ENCODE measurements at regions not wholly inside any gene's neighbourhood (a gene's known extent, or its start where the extent isn't known, plus 50 kb on each side); places are given as distances from the start of the nearest gene placed in this dataset.

DNA sequence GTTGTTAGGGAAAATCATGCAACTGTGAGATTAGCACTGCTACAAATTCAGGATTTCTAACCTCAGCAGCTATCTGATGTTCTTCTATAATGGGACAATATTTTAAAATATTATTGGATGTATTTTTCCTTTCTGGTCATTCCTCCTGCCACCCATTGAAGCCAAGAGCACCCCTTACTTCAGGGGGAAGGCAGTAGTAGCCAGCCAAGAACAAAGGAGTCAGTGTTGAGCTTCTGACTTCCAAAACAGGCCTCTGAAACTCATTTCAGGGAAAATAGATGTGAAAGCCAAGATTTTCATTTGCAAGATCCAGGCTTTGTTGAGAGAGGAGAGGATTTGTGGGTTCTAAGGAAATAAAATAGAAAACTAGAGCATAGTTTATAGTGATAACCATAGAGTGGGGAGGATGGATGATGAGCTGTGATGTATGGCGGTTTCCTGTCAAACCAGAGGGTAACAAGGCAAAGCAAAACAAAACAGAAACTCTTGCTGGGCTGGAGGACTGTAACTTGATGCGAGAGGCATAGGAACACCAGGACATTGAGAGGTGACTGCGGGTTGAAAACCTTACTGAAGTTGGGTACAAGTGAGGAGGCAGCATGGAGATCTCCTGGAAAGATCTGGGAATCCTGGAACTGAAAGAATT is 173.7 kb upstream of the LEF1 start:
- Mint-ChIP-seq H3K4me1 (peaks cover 17% of the 10 kb centered on the region), H3K27ac (no peak overlapping the region)
- no peak overlapping the region for H3K9ac ChIP-seq (ENCODE audit: extremely low read depth, low read length, poor library complexity, severe bottlenecking)

DNA sequence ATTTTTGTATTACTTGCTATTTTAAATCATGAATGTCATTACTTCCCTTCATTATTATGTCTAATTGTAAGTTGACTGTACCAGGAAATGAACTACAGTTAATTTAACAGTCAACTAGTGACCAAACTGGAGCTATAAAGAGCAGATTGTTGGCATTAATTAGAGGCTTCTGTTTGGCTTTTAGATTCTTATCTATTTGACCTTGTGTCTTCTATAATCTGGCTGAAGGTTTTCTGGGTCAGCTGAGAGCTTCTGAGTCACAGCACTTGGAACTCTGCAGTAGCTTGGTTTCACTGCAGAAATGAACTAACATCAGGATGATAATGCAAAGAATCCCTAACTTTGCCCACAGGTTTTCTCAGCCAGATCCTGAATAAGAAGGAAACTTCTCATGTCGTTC is 169.2 kb upstream of the LEF1 start:
- Histone ChIP-seq H3K36me3 (ENCODE audit: control insufficient read depth, insufficient read depth, low read length) (no peaks in the 10 kb centered on the region), H3K4me1 (ENCODE audit: control insufficient read depth, insufficient read depth, low read length) (peaks cover 4% of the 10 kb centered on the region), H3K27me3 (ENCODE audit: control insufficient read depth, insufficient read depth, low read length, poor library complexity, severe bottlenecking) (no peaks in the 10 kb centered on the region), H3K9me3 (ENCODE audit: control insufficient read depth, low read length) (no peaks in the 10 kb centered on the region), H3K9ac (ENCODE audit: extremely low read depth, low read length, poor library complexity, severe bottlenecking) (no peak overlapping the region), H3K27ac (ENCODE audit: low read depth, low read length) (no peak overlapping the region), H3K4me3 (ENCODE audit: low read length) (no peak overlapping the region)
- no peak overlapping the region for H3K27ac Mint-ChIP-seq
- H3K9me3 Mint-ChIP-seq: no peaks in the 10 kb centered on the region
- peaks cover 4% of the 10 kb centered on the region for H3K27me3 Mint-ChIP-seq (ENCODE audit: insufficient read depth)
- no peak for DNase-seq
- no peaks in the 10 kb centered on the region for H3K36me3 Mint-ChIP-seq (ENCODE audit: low read depth)
- H3K4me1 Mint-ChIP-seq: peaks cover 46% of the 10 kb centered on the region
- TF ChIP-seq, protein P1, sequence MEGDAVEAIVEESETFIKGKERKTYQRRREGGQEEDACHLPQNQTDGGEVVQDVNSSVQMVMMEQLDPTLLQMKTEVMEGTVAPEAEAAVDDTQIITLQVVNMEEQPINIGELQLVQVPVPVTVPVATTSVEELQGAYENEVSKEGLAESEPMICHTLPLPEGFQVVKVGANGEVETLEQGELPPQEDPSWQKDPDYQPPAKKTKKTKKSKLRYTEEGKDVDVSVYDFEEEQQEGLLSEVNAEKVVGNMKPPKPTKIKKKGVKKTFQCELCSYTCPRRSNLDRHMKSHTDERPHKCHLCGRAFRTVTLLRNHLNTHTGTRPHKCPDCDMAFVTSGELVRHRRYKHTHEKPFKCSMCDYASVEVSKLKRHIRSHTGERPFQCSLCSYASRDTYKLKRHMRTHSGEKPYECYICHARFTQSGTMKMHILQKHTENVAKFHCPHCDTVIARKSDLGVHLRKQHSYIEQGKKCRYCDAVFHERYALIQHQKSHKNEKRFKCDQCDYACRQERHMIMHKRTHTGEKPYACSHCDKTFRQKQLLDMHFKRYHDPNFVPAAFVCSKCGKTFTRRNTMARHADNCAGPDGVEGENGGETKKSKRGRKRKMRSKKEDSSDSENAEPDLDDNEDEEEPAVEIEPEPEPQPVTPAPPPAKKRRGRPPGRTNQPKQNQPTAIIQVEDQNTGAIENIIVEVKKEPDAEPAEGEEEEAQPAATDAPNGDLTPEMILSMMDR (conservative IDR thresholded peaks at IDR 0.05): no peak
- H3K4me3 Mint-ChIP-seq: no peak overlapping the region
- WGBS, 2 experiments (ENCODE audit: insufficient coverage in 1 of 2, insufficient read length in 1 of 2): 79 to 83% methylated on average over 1 of the region's 1 CpG

More for the DNA sequence above, 173.7 kb upstream of the LEF1 start:
- TF ChIP-seq, protein P1 (conservative IDR thresholded peaks at IDR 0.05): no peak
- no peak overlapping the region for H3K4me3 Mint-ChIP-seq
- Histone ChIP-seq H3K4me3 (ENCODE audit: low read length) (no peak overlapping the region), H3K27ac (ENCODE audit: low read depth, low read length) (no peak overlapping the region), H3K9me3 (ENCODE audit: control insufficient read depth, low read length) (no peaks in the 10 kb centered on the region), H3K4me1 (ENCODE audit: control insufficient read depth, insufficient read depth, low read length) (no peaks in the 10 kb centered on the region), H3K27me3 (ENCODE audit: control insufficient read depth, insufficient read depth, low read length, poor library complexity, severe bottlenecking) (no peaks in the 10 kb centered on the region), H3K36me3 (ENCODE audit: control insufficient read depth, insufficient read depth, low read length) (no peaks in the 10 kb centered on the region)
- DNase-seq: no peak
- H3K36me3 Mint-ChIP-seq (ENCODE audit: low read depth): no peaks in the 10 kb centered on the region
- 88 to 92% methylated on average over 3 of the region's 3 CpGs for WGBS, 2 experiments (ENCODE audit: insufficient coverage in 1 of 2, insufficient read length in 1 of 2)
- no peaks in the 10 kb centered on the region for H3K9me3 Mint-ChIP-seq
- peaks cover 4% of the 10 kb centered on the region for H3K27me3 Mint-ChIP-seq (ENCODE audit: insufficient read depth)

DNA sequence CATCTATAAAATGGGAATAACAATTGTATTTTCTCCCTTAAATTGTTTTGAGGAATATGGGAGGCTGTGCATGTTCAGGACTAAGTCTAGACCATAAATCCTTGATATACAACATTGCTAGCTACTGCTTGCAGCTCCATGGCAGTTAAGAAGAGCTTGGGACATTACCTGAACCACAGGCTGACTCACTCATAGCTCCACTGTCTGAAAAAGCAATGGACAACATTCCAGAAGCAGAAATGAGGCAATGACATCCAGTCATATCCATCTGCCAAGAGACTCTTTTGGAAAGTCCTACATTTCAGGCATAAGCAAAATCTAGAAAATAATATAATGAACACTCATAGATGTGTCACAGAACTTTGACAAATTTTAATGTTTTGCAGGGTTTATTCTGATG is 167.3 kb upstream of the LEF1 start:
- H3K4me3 ChIP-seq (ENCODE audit: low read length): no peak overlapping the region
- no peak overlapping the region for H3K27ac ChIP-seq (ENCODE audit: low read depth, low read length)
- Mint-ChIP-seq H3K4me1 (peaks cover 49% of the 10 kb centered on the region), H3K36me3 (ENCODE audit: low read depth) (no peaks in the 10 kb centered on the region), H3K27ac (no peak overlapping the region), H3K4me3 (no peak overlapping the region), H3K9me3 (no peaks in the 10 kb centered on the region), H3K27me3 (ENCODE audit: insufficient read depth) (peaks cover 2% of the 10 kb centered on the region)
- H3K9me3 ChIP-seq (ENCODE audit: control insufficient read depth, low read length): no peaks in the 10 kb centered on the region
- TF ChIP-seq, protein P1 (conservative IDR thresholded peaks at IDR 0.05): no peak
- H3K27me3 ChIP-seq (ENCODE audit: control insufficient read depth, insufficient read depth, low read length, poor library complexity, severe bottlenecking): no peaks in the 10 kb centered on the region
- no peak for DNase-seq
- H3K9ac ChIP-seq (ENCODE audit: extremely low read depth, low read length, poor library complexity, severe bottlenecking): no peak overlapping the region
- H3K4me1 ChIP-seq (ENCODE audit: control insufficient read depth, insufficient read depth, low read length): peaks cover 4% of the 10 kb centered on the region
- no peaks in the 10 kb centered on the region for H3K36me3 ChIP-seq (ENCODE audit: control insufficient read depth, insufficient read depth, low read length)

Data from endodermal cell (in vitro differentiated cells).